Activated naive CD8-positive, alpha-beta T cell treated with anti-CD3 and anti-CD28 coated beads, Interleukin-2, amount 50 U/mL, for 24 hours (primary cell): ENCODE measurements at regions not wholly inside any gene's neighbourhood (a gene's known extent, or its start where the extent isn't known, plus 50 kb on each side); places are given as distances from the start of the nearest gene placed in this dataset.

ENCODE experiments used
- ATAC-seq: fragments of 150-1000 bp; cut with Tn5 transposase; one replicate; pipeline ENCODE4 v1.10.0; 2021
- DNase-seq: peaks from one replicate; pipeline ENCODE4 v3.0.0; 2021
- H3K27ac Mint-ChIP-seq: one replicate; pipeline ENCODE4 v1.8.0; 2021; ENCODE audit warnings: mild to moderate bottlenecking, mixed read lengths
- H3K27me3 Mint-ChIP-seq: one replicate; pipeline ENCODE4 v1.8.0; 2021; ENCODE audit warnings: mixed read lengths
- H3K36me3 Mint-ChIP-seq: one replicate; pipeline ENCODE4 v1.8.0; 2021; ENCODE audit warnings: low read depth, mixed read lengths
- H3K4me1 Mint-ChIP-seq: one replicate; pipeline ENCODE4 v1.8.0; 2021; ENCODE audit warnings: mixed read lengths
- H3K4me3 Mint-ChIP-seq: one replicate; pipeline ENCODE4 v1.8.0; 2021; ENCODE audit warnings: mild to moderate bottlenecking, moderate library complexity, mixed read lengths
- H3K9me3 Mint-ChIP-seq: one replicate; pipeline ENCODE4 v1.8.0; 2021; ENCODE audit warnings: mixed read lengths

GRCh38 chr1:239896980-239897379, 194.7 kb upstream of the FMN2 start:
- H3K27me3 Mint-ChIP-seq: no peaks in the 10 kb centered on the region

GRCh38 chr1:239897458-239897857, 194.2 kb upstream of the FMN2 start:
- Mint-ChIP-seq H3K27ac (no peak overlapping the region), H3K4me1 (peaks cover 3% of the 10 kb centered on the region), H3K4me3 (no peak overlapping the region), H3K9me3 (no peaks in the 10 kb centered on the region), H3K27me3 (no peaks in the 10 kb centered on the region), H3K36me3 (no peaks in the 10 kb centered on the region)
- no peak for DNase-seq
- ATAC-seq: no peak

More at GRCh38 chr1:239896980-239897379, 194.7 kb upstream of the FMN2 start:
- no peaks in the 10 kb centered on the region for H3K9me3 Mint-ChIP-seq
- DNase-seq: no peak
- no peaks in the 10 kb centered on the region for H3K36me3 Mint-ChIP-seq
- no peak for ATAC-seq
- peaks cover 3% of the 10 kb centered on the region for H3K4me1 Mint-ChIP-seq
- H3K27ac Mint-ChIP-seq: no peak overlapping the region
- H3K4me3 Mint-ChIP-seq: no peak overlapping the region

- Mint-ChIP-seq H3K27ac (no peak overlapping the region), H3K36me3 (no peaks in the 10 kb centered on the region), H3K4me1 (peaks cover 3% of the 10 kb centered on the region), H3K27me3 (no peaks in the 10 kb centered on the region), H3K4me3 (no peak overlapping the region), H3K9me3 (no peaks in the 10 kb centered on the region)
- peak; percentile 75 for DNase-seq
- ATAC-seq: peak; percentile 86
Observed at GRCh38 chr1:239898062-239898730, 193.5 kb upstream of the FMN2 start.

GRCh38 chr1:239899747-239900146, 191.9 kb upstream of the FMN2 start:
- ATAC-seq: no peak
- no peaks in the 10 kb centered on the region for H3K36me3 Mint-ChIP-seq
- DNase-seq: no peak
- no peaks in the 10 kb centered on the region for H3K9me3 Mint-ChIP-seq
- H3K4me3 Mint-ChIP-seq: no peak overlapping the region
- H3K4me1 Mint-ChIP-seq: no peaks in the 10 kb centered on the region
- no peaks in the 10 kb centered on the region for H3K27me3 Mint-ChIP-seq
- H3K27ac Mint-ChIP-seq: no peak overlapping the region

GRCh38 chr1:239906394-239906793, 185.3 kb upstream of the FMN2 start:
- Mint-ChIP-seq H3K27me3 (no peaks in the 10 kb centered on the region), H3K27ac (no peak overlapping the region), H3K9me3 (no peaks in the 10 kb centered on the region), H3K36me3 (no peaks in the 10 kb centered on the region), H3K4me3 (no peak overlapping the region), H3K4me1 (no peaks in the 10 kb centered on the region)
- DNase-seq: no peak
- no peak for ATAC-seq

- H3K27ac Mint-ChIP-seq: no peak overlapping the region
- peaks cover 3% of the 10 kb centered on the region for H3K27me3 Mint-ChIP-seq
- no peaks in the 10 kb centered on the region for H3K9me3 Mint-ChIP-seq
- H3K36me3 Mint-ChIP-seq: no peaks in the 10 kb centered on the region
- ATAC-seq (no peak), DNase-seq (no peak)
- H3K4me3 Mint-ChIP-seq: no peak overlapping the region
- H3K4me1 Mint-ChIP-seq: no peaks in the 10 kb centered on the region
Observed at GRCh38 chr1:239909898-239910297, 181.8 kb upstream of the FMN2 start.

GRCh38 chr1:239912471-239912870, 179.2 kb upstream of the FMN2 start:
- ATAC-seq (no peak), DNase-seq (no peak)
- no peak overlapping the region for H3K4me3 Mint-ChIP-seq
- peaks cover 9% of the 10 kb centered on the region for H3K27me3 Mint-ChIP-seq
- no peaks in the 10 kb centered on the region for H3K9me3 Mint-ChIP-seq
- no peak overlapping the region for H3K27ac Mint-ChIP-seq
- H3K4me1 Mint-ChIP-seq: no peaks in the 10 kb centered on the region
- no peaks in the 10 kb centered on the region for H3K36me3 Mint-ChIP-seq

- no peak overlapping the region for H3K4me3 Mint-ChIP-seq
- DNase-seq: no peak
Observed at GRCh38 chr1:239913141-239913585, 178.5 kb upstream of the FMN2 start.

GRCh38 chr1:239914751-239915231, 176.9 kb upstream of the FMN2 start:
- Mint-ChIP-seq H3K4me3 (no peak overlapping the region), H3K9me3 (no peaks in the 10 kb centered on the region), H3K27me3 (peaks cover 9% of the 10 kb centered on the region), H3K36me3 (no peaks in the 10 kb centered on the region), H3K27ac (no peak overlapping the region), H3K4me1 (no peaks in the 10 kb centered on the region)
- ATAC-seq: no peak
- no peak for DNase-seq

More at GRCh38 chr1:239913141-239913585, 178.5 kb upstream of the FMN2 start:
- Mint-ChIP-seq H3K27ac (no peak overlapping the region), H3K27me3 (peaks cover 9% of the 10 kb centered on the region), H3K9me3 (no peaks in the 10 kb centered on the region), H3K36me3 (no peaks in the 10 kb centered on the region), H3K4me1 (no peaks in the 10 kb centered on the region)
- ATAC-seq: no peak

GRCh38 chr1:239918634-239919033, 173.0 kb upstream of the FMN2 start:
- ATAC-seq (no peak), DNase-seq (no peak)
- Mint-ChIP-seq H3K36me3 (no peaks in the 10 kb centered on the region), H3K4me3 (no peak overlapping the region), H3K9me3 (no peaks in the 10 kb centered on the region), H3K27ac (no peak overlapping the region), H3K27me3 (peaks cover 13% of the 10 kb centered on the region), H3K4me1 (peaks cover 5% of the 10 kb centered on the region)

GRCh38 chr1:239920214-239920613, 171.5 kb upstream of the FMN2 start:
- no peak for DNase-seq
- no peaks in the 10 kb centered on the region for H3K9me3 Mint-ChIP-seq
- no peaks in the 10 kb centered on the region for H3K36me3 Mint-ChIP-seq
- peaks cover 13% of the 10 kb centered on the region for H3K27me3 Mint-ChIP-seq
- no peak overlapping the region for H3K27ac Mint-ChIP-seq
- ATAC-seq: no peak
- no peak overlapping the region for H3K4me3 Mint-ChIP-seq
- peaks cover 5% of the 10 kb centered on the region for H3K4me1 Mint-ChIP-seq

- DNase-seq: no peak
- Mint-ChIP-seq H3K36me3 (no peaks in the 10 kb centered on the region), H3K4me3 (no peak overlapping the region), H3K27me3 (peaks cover 7% of the 10 kb centered on the region), H3K9me3 (no peaks in the 10 kb centered on the region), H3K4me1 (peaks cover 5% of the 10 kb centered on the region), H3K27ac (no peak overlapping the region)
- ATAC-seq: no peak
Observed at GRCh38 chr1:239922778-239923522, 168.7 kb upstream of the FMN2 start.

GRCh38 chr1:239924741-239925350, 166.8 kb upstream of the FMN2 start:
- ATAC-seq: no peak
- no peak overlapping the region for H3K4me3 Mint-ChIP-seq
- no peaks in the 10 kb centered on the region for H3K9me3 Mint-ChIP-seq
- no peak for DNase-seq
- H3K27ac Mint-ChIP-seq: no peak overlapping the region
- no peaks in the 10 kb centered on the region for H3K36me3 Mint-ChIP-seq
- H3K4me1 Mint-ChIP-seq: peaks cover 5% of the 10 kb centered on the region
- H3K27me3 Mint-ChIP-seq: peaks cover 7% of the 10 kb centered on the region

- Mint-ChIP-seq H3K27me3 (peaks cover 3% of the 10 kb centered on the region), H3K4me1 (peaks cover 5% of the 10 kb centered on the region), H3K27ac (no peak overlapping the region), H3K9me3 (no peaks in the 10 kb centered on the region), H3K36me3 (no peaks in the 10 kb centered on the region), H3K4me3 (no peak overlapping the region)
- DNase-seq (no peak), ATAC-seq (no peak)
Observed at GRCh38 chr1:239926184-239926583, 165.5 kb upstream of the FMN2 start.

GRCh38 chr1:239929317-239929716, 162.4 kb upstream of the FMN2 start:
- no peak for DNase-seq
- Mint-ChIP-seq H3K27me3 (peaks cover 5% of the 10 kb centered on the region), H3K9me3 (no peaks in the 10 kb centered on the region), H3K4me1 (no peaks in the 10 kb centered on the region), H3K27ac (no peak overlapping the region), H3K4me3 (no peak overlapping the region), H3K36me3 (no peaks in the 10 kb centered on the region)
- no peak for ATAC-seq
